ENCODE measurements at regions not wholly inside any gene's neighbourhood (a gene's known extent, or its start where the extent isn't known, plus 50 kb on each side); places are given as distances from the start of the nearest gene placed in this dataset.

DNA sequence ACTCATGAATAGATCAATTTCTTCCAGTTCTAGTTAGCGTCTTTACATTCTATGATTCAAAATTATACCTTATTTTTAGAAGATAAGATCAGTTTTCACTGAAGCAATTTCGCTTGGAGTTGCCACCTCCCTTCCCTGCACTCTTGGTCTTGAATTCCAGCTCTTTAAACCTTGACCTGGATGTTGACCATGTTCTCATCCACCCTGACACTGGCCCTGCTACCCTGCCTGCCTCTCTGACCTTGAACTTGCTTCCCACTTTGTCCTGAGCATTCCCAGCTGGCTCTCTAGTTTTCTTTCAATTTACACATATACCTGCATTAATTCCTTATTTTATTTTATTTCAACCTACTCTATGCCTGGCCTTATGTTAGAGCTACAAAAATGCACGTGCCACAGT is 274.9 kb upstream of the IGFBP3 start:
- no peak for DNase-seq
- no peaks in the 10 kb centered on the region for H3K27me3 Mint-ChIP-seq
- no peaks in the 10 kb centered on the region for H3K36me3 Mint-ChIP-seq
- no peak overlapping the region for H3K4me3 Mint-ChIP-seq
- peaks cover 1% of the 10 kb centered on the region for H3K9me3 Mint-ChIP-seq
- POLR2A ChIA-PET: no interaction called here
- no peak for ATAC-seq (ENCODE audit: low read depth)
- H3K4me1 Mint-ChIP-seq: no peaks in the 10 kb centered on the region
- no peak overlapping the region for H3K27ac Mint-ChIP-seq

DNA sequence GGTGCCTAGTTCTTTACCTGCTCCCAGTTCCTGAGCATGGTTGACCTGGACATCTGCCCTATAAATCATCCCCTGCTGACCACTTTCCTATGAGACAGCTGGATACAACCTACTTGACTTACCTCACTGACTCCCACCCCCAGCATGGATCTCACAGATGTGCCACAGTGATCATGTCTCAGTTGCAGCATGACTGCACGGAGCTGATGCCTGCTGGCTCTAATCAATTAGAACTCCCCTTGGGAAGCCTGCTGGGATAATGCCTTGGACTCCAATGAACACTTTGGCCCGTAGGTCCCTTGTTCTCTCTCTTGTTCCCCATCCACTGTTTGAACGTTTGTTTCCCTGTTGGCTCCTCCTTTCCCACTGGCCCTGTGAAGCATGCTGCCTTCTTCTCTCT is 271.2 kb upstream of the IGFBP3 start:
- ATAC-seq (ENCODE audit: low read depth) (no peak), DNase-seq (no peak)
- no peaks in the 10 kb centered on the region for H3K36me3 Mint-ChIP-seq

DNA sequence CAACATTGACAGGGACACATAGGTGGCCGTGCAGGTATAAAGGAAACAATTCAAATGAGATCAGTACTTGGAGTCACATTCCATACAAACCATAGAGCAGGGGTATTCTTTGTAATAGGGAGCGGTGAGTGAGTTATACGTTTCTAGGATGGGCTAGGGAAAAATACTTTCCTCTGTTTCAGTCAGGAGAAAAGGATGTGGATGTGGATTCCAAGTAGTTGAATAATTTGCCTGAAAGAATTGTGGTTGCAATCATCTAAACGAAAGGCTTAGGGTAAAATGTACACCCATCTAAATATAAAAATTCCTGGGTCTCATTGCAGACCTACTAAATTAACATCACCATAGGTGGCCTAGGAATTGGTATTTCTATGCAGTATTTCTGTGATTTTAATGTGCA is 270.7 kb upstream of the IGFBP3 start:
- Mint-ChIP-seq H3K4me3 (no peak overlapping the region), H3K9me3 (peaks cover 1% of the 10 kb centered on the region), H3K27me3 (no peaks in the 10 kb centered on the region), H3K36me3 (no peaks in the 10 kb centered on the region), H3K27ac (no peak overlapping the region), H3K4me1 (no peaks in the 10 kb centered on the region)
- no peak for ATAC-seq (ENCODE audit: low read depth)
- POLR2A ChIA-PET: no interaction called here
- DNase-seq: no peak

More for the DNA sequence above, 271.2 kb upstream of the IGFBP3 start:
- Mint-ChIP-seq H3K27ac (no peak overlapping the region), H3K4me1 (no peaks in the 10 kb centered on the region), H3K4me3 (no peak overlapping the region), H3K27me3 (no peaks in the 10 kb centered on the region), H3K9me3 (peaks cover 1% of the 10 kb centered on the region)
- POLR2A ChIA-PET: no interaction called here

DNA sequence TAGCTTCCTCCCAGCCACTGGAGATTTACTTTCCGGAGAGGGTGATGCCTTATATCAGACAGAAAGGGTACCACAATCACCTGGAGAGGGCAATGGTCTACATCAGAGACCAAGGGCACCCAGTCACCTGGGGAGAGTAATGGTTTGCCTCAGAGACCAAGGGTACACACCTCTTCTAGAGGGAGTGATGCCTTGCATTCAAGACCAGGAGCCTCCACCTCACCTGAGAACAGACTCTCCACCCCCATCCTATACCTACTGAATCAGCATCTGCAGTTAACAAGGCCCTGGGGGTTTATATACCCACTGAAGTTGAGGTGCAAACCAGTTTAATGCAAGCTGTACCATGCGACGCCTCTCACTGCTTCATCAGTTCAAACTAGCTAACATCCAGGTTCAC is 270.2 kb upstream of the IGFBP3 start:
- no peak overlapping the region for H3K4me3 Mint-ChIP-seq

DNA sequence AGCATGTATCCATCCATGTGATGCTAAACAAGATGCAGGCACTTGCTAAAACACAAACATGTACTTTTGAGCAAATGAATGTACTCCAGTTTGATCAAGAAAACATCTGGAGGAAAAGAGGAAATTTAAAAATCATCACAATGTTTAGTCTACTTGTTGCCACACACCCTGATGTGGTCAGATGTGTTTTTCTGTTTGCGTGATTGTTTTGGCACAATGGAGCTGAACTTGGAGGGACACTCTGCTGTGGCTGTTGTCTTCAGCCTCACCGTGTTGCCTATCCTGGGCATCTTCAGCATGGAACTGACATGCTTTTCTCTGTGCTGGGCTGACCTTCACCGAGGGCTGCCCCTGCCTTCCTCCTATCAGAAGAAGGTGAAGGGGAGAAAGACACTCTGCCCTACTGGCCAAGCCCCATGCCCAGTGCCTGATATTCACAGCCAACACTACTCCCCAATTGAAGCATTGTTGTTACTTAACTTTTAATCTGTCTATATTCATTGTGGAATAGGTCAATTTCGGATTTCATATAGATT is 268.3 kb upstream of the IGFBP3 start:
- H3K4me1 Mint-ChIP-seq: no peaks in the 10 kb centered on the region
- POLR2A ChIA-PET: no interaction called here
- no peak for DNase-seq
- H3K27ac Mint-ChIP-seq: no peak overlapping the region
- no peaks in the 10 kb centered on the region for H3K36me3 Mint-ChIP-seq
- no peak for ATAC-seq (ENCODE audit: low read depth)
- H3K4me3 Mint-ChIP-seq: no peak overlapping the region
- H3K9me3 Mint-ChIP-seq: no peaks in the 10 kb centered on the region
- no peaks in the 10 kb centered on the region for H3K27me3 Mint-ChIP-seq

More for the DNA sequence above, 270.2 kb upstream of the IGFBP3 start:
- DNase-seq: no peak
- Mint-ChIP-seq H3K27ac (no peak overlapping the region), H3K36me3 (no peaks in the 10 kb centered on the region), H3K27me3 (no peaks in the 10 kb centered on the region), H3K4me1 (no peaks in the 10 kb centered on the region), H3K9me3 (peaks cover 1% of the 10 kb centered on the region)
- POLR2A ChIA-PET: no interaction called here
- no peak for ATAC-seq (ENCODE audit: low read depth)

DNA sequence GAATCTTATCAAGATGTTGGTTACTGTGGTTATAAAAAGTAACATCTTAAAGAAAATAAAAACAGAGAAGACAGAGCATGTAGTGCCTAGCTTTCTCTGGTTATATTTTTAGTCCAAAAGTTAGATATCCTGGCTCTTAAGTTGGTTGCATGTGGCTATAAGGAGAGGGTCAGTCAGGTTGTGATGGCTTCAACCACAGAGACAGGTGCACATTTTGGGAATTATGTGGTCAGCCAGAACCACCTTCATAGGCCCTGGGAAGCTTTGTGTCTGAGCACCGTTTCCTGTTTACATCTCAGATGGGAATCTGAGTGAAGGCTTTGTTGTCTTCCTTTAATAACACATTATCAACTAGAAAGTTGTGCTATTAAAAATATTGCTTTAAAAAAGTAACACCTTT is 265.1 kb upstream of the IGFBP3 start:
- H3K27me3 Mint-ChIP-seq: no peaks in the 10 kb centered on the region
- ATAC-seq (ENCODE audit: low read depth) (no peak), DNase-seq (no peak)
- no peaks in the 10 kb centered on the region for H3K36me3 Mint-ChIP-seq
- H3K9me3 Mint-ChIP-seq: no peaks in the 10 kb centered on the region
- no peak overlapping the region for H3K27ac Mint-ChIP-seq
- no peaks in the 10 kb centered on the region for H3K4me1 Mint-ChIP-seq
- POLR2A ChIA-PET: no interaction called here
- no peak overlapping the region for H3K4me3 Mint-ChIP-seq

DNA sequence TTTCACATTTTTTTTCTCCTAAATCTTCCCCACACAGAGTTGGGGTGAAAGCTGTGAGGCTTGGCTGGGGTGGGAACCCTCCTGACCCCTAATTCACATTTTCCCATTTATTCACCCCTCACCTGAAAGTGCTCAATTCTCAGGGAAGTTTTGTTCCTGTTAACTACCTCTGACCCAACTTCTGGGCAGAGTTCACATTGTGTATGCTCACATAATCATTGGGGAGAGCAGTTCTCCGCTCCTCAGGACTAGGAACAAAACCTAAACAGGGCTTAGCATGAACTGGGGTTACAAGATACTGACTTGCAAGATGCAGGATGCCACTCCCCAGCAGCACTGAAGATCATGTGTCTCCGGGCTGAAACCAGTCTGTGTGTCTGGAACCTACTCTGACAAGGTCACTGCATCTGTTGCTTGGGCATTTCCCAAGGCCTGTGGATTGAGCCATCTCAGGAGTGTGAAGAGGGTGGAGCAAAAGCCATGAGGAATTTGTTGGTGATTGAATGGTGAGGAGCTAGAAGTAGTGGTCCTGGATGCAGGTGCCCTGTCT is 258.1 kb upstream of the IGFBP3 start:
- POLR2A ChIA-PET: no interaction called here
- no peak for ATAC-seq (ENCODE audit: low read depth)
- Mint-ChIP-seq H3K36me3 (no peaks in the 10 kb centered on the region), H3K27ac (no peak overlapping the region), H3K27me3 (no peaks in the 10 kb centered on the region), H3K4me3 (no peak overlapping the region), H3K9me3 (peaks cover 7% of the 10 kb centered on the region), H3K4me1 (no peaks in the 10 kb centered on the region)
- DNase-seq: no peak

DNA sequence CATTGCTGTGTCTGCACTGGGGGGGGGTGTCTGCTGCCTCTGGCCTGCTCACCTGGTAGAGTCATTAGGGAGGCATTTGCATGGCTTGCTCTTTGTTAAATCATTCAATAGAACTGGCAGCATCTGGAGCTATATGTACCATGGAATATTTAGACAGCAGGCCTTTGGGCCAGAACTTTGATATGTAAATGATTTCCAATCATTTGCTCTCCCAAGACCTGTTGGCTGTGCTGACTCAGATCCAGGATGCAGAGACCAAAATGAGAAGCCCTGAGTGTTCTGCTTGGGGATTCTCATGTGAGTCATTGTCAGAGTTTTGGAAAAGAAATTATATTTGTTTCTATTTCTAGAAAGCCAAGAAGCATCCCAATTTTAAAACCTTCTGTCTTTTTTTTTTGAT is 257.6 kb upstream of the IGFBP3 start:
- ATAC-seq (ENCODE audit: low read depth) (no peak), DNase-seq (no peak)
- Mint-ChIP-seq H3K36me3 (no peaks in the 10 kb centered on the region), H3K4me3 (no peak overlapping the region), H3K9me3 (peaks cover 7% of the 10 kb centered on the region), H3K4me1 (no peaks in the 10 kb centered on the region), H3K27ac (no peak overlapping the region), H3K27me3 (no peaks in the 10 kb centered on the region)
- POLR2A ChIA-PET: no interaction called here

DNA sequence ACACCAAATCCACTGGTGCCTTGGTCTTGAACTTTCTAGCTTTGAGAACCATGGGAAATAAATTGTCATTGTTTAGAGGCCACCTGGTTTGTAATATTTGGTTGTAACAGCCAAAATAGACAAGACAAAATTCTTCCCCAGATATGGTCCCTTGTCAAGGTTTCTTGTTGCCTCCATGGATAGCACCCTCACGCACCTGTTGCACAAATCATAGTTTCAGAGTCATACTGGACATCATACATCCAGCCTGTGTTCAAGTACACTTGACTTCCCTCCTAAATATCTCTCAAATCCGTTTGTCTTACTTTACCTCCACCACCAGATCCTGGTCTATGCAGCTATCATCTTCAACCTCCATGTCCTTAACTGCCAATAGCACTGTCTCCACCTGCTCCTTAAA is 256.7 kb upstream of the IGFBP3 start:
- H3K9me3 Mint-ChIP-seq: peaks cover 7% of the 10 kb centered on the region
- H3K27ac Mint-ChIP-seq: no peak overlapping the region
- no peak for DNase-seq
- no peak overlapping the region for H3K4me3 Mint-ChIP-seq
- H3K27me3 Mint-ChIP-seq: no peaks in the 10 kb centered on the region
- H3K4me1 Mint-ChIP-seq: no peaks in the 10 kb centered on the region
- H3K36me3 Mint-ChIP-seq: no peaks in the 10 kb centered on the region
- POLR2A ChIA-PET: no interaction called here
- no peak for ATAC-seq (ENCODE audit: low read depth)

DNA sequence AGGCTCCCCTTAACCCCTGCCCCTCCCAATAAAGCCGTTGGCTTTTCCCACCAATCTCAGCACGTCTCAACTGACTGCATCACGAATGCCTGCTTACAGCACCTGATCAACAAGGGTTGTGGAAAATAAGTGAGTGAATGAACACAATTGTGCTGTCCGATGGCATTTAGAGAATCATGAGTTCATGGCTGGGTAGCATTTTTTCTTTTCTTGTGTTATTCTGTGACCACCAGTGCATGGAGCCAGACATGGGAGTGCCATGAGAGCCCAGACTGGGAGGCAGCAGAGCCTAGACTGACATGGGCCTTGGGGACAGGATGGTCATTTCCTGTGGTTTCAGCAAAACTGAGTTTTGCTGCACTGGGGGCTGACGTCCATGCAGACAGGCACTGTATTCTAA is 254.1 kb upstream of the IGFBP3 start:
- no peaks in the 10 kb centered on the region for H3K36me3 Mint-ChIP-seq
- ATAC-seq (ENCODE audit: low read depth) (no peak), DNase-seq (no peak)
- no peaks in the 10 kb centered on the region for H3K27me3 Mint-ChIP-seq
- H3K4me3 Mint-ChIP-seq: no peak overlapping the region
- H3K9me3 Mint-ChIP-seq: peaks cover 3% of the 10 kb centered on the region
- no peak overlapping the region for H3K27ac Mint-ChIP-seq
- POLR2A ChIA-PET: no interaction called here
- no peaks in the 10 kb centered on the region for H3K4me1 Mint-ChIP-seq

DNA sequence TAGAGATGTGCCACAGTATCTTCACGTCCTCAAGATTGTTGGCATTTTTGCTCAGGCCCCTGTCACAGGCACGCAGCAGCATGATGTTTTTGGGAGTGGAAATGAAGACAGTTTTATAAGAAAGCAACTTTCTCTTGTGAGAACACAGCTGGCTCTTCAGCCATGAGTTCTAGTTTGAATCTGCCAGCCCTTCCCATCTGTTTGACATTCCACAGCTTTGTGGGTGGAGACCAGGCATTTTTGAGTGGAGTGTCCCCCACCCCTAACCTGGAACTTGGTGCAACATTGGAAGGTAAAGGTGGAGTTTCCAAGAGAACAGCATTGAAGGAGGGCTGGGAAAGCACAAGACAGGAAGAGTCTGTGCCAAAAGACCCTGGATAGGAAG is 253.1 kb upstream of the IGFBP3 start:
- Mint-ChIP-seq H3K36me3 (no peaks in the 10 kb centered on the region), H3K4me3 (no peak overlapping the region), H3K27me3 (no peaks in the 10 kb centered on the region), H3K4me1 (no peaks in the 10 kb centered on the region), H3K27ac (no peak overlapping the region), H3K9me3 (peaks cover 3% of the 10 kb centered on the region)
- ATAC-seq (ENCODE audit: low read depth) (no peak), DNase-seq (no peak)
- POLR2A ChIA-PET: no interaction called here

DNA sequence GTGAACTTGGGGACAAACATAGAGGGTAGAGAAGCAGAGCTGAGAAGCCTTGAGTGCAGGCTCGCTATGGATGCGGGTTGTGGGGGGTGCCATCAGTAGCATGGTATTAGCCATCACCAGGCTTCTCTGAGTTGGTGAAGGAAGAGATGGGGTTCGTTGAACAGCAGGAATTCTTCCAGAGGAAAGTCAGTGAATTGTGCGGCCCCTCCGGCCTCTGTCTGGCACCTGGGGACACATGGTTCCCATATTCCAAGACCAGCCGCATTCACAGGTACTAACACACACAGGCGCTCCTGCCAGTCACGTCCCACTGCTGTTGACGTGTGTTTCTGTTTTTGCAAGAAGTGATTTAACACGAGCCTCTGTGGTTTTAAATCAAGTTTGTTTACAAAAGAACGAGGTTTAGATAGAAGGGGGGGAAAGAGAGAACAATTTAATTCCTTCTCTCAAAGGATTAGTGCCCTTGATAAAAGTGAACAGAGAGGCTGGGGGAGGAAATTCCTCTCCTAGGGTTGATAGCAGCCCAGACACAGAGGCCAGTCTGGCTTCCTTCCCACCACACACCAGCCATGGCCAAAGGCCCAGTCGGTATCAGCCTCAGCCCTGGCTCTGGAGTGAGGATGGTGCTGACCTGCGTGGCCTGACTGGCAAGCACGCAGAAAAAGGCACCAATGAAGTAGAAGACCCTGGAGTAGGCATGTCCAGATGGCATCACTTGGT is 252.6 kb upstream of the IGFBP3 start:
- POLR2A ChIA-PET: no interaction called here
- no peaks in the 10 kb centered on the region for H3K4me1 Mint-ChIP-seq
- no peak overlapping the region for H3K4me3 Mint-ChIP-seq
- no peaks in the 10 kb centered on the region for H3K27me3 Mint-ChIP-seq
- ATAC-seq (ENCODE audit: low read depth): no peak
- H3K9me3 Mint-ChIP-seq: peaks cover 3% of the 10 kb centered on the region
- no peak overlapping the region for H3K27ac Mint-ChIP-seq
- no peak for DNase-seq
- H3K36me3 Mint-ChIP-seq: no peaks in the 10 kb centered on the region

DNA sequence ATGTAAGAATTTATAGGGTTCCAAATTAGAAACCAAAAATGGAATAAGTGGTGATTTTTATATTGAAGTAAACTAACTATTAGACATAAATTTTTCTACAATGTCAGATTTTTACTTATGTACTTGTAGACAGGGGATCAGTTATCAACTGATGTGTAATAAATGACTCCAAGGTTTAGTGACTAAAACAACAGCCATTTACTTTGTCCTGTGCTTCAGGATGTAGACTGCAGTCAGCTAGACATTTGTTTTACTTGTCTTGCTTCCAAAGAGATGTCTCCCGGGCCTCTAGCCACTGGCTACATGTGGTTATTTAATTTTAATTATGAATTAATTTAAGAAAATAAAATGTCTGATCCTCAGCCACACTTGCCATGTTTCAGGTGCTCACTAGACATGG is 249.7 kb upstream of the IGFBP3 start:
- POLR2A ChIA-PET: no interaction called here
- Mint-ChIP-seq H3K27me3 (no peaks in the 10 kb centered on the region), H3K36me3 (no peaks in the 10 kb centered on the region), H3K27ac (no peak overlapping the region), H3K4me1 (no peaks in the 10 kb centered on the region), H3K4me3 (no peak overlapping the region), H3K9me3 (no peaks in the 10 kb centered on the region)
- DNase-seq (no peak), ATAC-seq (ENCODE audit: low read depth) (no peak)

DNA sequence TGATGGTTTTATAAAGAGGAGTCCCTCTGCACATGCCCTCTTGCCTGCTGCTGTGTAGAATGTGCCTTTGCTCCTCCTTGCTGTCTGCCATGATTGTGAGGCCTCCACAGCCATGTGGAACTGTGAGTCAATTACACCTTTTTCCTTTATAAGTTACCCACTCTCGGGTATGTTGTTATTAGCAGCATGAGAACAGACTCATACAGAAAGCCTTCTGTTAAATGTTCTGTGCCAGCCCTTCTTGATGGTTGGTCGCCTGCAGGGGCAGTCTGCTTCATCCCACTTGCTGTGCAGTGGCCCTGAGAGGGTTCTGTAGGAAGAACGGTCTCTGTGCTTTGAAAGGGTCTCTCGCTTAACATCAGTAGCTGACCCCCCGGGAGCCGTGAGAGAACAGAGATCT is 248.9 kb upstream of the IGFBP3 start:
- H3K36me3 Mint-ChIP-seq: no peaks in the 10 kb centered on the region

More for the DNA sequence above, 248.9 kb upstream of the IGFBP3 start:
- Mint-ChIP-seq H3K4me1 (no peaks in the 10 kb centered on the region), H3K27me3 (no peaks in the 10 kb centered on the region), H3K9me3 (no peaks in the 10 kb centered on the region), H3K27ac (no peak overlapping the region), H3K4me3 (no peak overlapping the region)
- no peak for DNase-seq
- POLR2A ChIA-PET: no interaction called here
- ATAC-seq (ENCODE audit: low read depth): no peak
